ENCODE measurements at regions not wholly inside any gene's neighbourhood (a gene's known extent, or its start where the extent isn't known, plus 50 kb on each side); places are given as distances from the start of the nearest gene placed in this dataset.

- Histone ChIP-seq H3K9ac (ENCODE audit: insufficient read length) (no peak overlapping the region), H3K36me3 (ENCODE audit: insufficient read depth, low read length) (no peaks in the 10 kb centered on the region), H3K27ac (no peak overlapping the region), H3K9me3 (ENCODE audit: low read depth, low read length) (no peaks in the 10 kb centered on the region), H3K4me3 (no peak overlapping the region)
- DNase-seq (ENCODE audit: low read depth, low spot score), result no peak
- TF ChIP-seq POLR2AphosphoS5 (IDR thresholded peaks at IDR 0.05; ENCODE audit: borderline replicate concordance, low read depth, low read length), result no peak
- TF ChIP-seq EZH2 (IDR thresholded peaks at IDR 0.05), result no peak
- TF ChIP-seq FOXP2 (optimal IDR thresholded peaks at IDR 0.05; ENCODE audit: control extremely low read depth, extremely low read length, insufficient read depth), result no peak
Observed at GRCh38 chr6:37551867-37552266, 52.2 kb upstream of the CCDC167 start.

- Histone ChIP-seq H3K9ac (ENCODE audit: insufficient read length) (no peak overlapping the region), H3K27ac (no peak overlapping the region), H3K4me3 (no peak overlapping the region), H3K36me3 (ENCODE audit: insufficient read depth, low read length) (no peaks in the 10 kb centered on the region), H3K9me3 (ENCODE audit: low read depth, low read length) (no peaks in the 10 kb centered on the region)
- no peak for TF ChIP-seq POLR2AphosphoS5 (IDR thresholded peaks at IDR 0.05; ENCODE audit: borderline replicate concordance, low read depth, low read length)
- no peak for TF ChIP-seq EZH2 (IDR thresholded peaks at IDR 0.05)
- TF ChIP-seq FOXP2 (optimal IDR thresholded peaks at IDR 0.05; ENCODE audit: control extremely low read depth, extremely low read length, insufficient read depth), result no peak
- DNase-seq (ENCODE audit: low read depth, low spot score), result no peak
Observed at GRCh38 chr6:37551446-37551845, 51.8 kb upstream of the CCDC167 start.

GRCh38 chr6:37551002-37551401 lies 51.3 kb upstream of the CCDC167 start:
- H3K9ac ChIP-seq (ENCODE audit: insufficient read length), result no peak overlapping the region

GRCh38 chr6:37550191-37550831 lies 50.6 kb upstream of the CCDC167 start:
- Histone ChIP-seq H3K36me3 (ENCODE audit: insufficient read depth, low read length) (no peaks in the 10 kb centered on the region), H3K4me3 (no peak overlapping the region), H3K9ac (ENCODE audit: insufficient read length) (no peak overlapping the region), H3K27ac (no peak overlapping the region), H3K9me3 (ENCODE audit: low read depth, low read length) (no peaks in the 10 kb centered on the region)
- TF ChIP-seq EZH2 (IDR thresholded peaks at IDR 0.05), result no peak
- no peak for TF ChIP-seq FOXP2 (optimal IDR thresholded peaks at IDR 0.05; ENCODE audit: control extremely low read depth, extremely low read length, insufficient read depth)
- no peak for TF ChIP-seq POLR2AphosphoS5 (IDR thresholded peaks at IDR 0.05; ENCODE audit: borderline replicate concordance, low read depth, low read length)
- no peak for DNase-seq (ENCODE audit: low read depth, low spot score)

More at GRCh38 chr6:37551002-37551401, 51.3 kb upstream of the CCDC167 start:
- Histone ChIP-seq H3K4me3 (no peak overlapping the region), H3K36me3 (ENCODE audit: insufficient read depth, low read length) (no peaks in the 10 kb centered on the region), H3K27ac (no peak overlapping the region), H3K9me3 (ENCODE audit: low read depth, low read length) (no peaks in the 10 kb centered on the region)
- TF ChIP-seq FOXP2 (optimal IDR thresholded peaks at IDR 0.05; ENCODE audit: control extremely low read depth, extremely low read length, insufficient read depth) (no peak), POLR2AphosphoS5 (IDR thresholded peaks at IDR 0.05; ENCODE audit: borderline replicate concordance, low read depth, low read length) (no peak), EZH2 (IDR thresholded peaks at IDR 0.05) (no peak)
- DNase-seq (ENCODE audit: low read depth, low spot score), result no peak

GRCh38 chr6:37549558-37549957 lies 49.9 kb upstream of the CCDC167 start:
- no peak for TF ChIP-seq EZH2 (IDR thresholded peaks at IDR 0.05)
- TF ChIP-seq FOXP2 (optimal IDR thresholded peaks at IDR 0.05; ENCODE audit: control extremely low read depth, extremely low read length, insufficient read depth), result no peak
- TF ChIP-seq POLR2AphosphoS5 (IDR thresholded peaks at IDR 0.05; ENCODE audit: borderline replicate concordance, low read depth, low read length), result no peak
- Histone ChIP-seq H3K36me3 (ENCODE audit: insufficient read depth, low read length) (no peaks in the 10 kb centered on the region), H3K4me3 (no peak overlapping the region), H3K27ac (no peak overlapping the region), H3K9me3 (ENCODE audit: low read depth, low read length) (no peaks in the 10 kb centered on the region), H3K9ac (ENCODE audit: insufficient read length) (no peak overlapping the region)
- no peak for DNase-seq (ENCODE audit: low read depth, low spot score)
